Fibroblast of lung (primary cell): ENCODE measurements at regions not wholly inside any gene's neighbourhood (a gene's known extent, or its start where the extent isn't known, plus 50 kb on each side); places are given as distances from the start of the nearest gene placed in this dataset.

Experiments used
- DNase-seq, 2 donors: peaks; one replicate each; pipeline versions ENCODE4 v3.0.0 to v3.0.0-alpha.2; 2010; ENCODE audit warnings: low read depth in 2 of 2
- H2AFZ ChIP-seq: 2 replicates; pipeline ENCODE4 v1.5.1; 2012; ENCODE audit warnings: low read length, control low read depth, inconsistent platforms
- H3K27ac ChIP-seq: 2 replicates; pipeline ENCODE4 v1.5.1; 2011; ENCODE audit warnings: low read length, control low read depth; ENCODE audit not compliant: insufficient read depth
- H3K27me3 ChIP-seq: 2 replicates; pipeline ENCODE4 v1.5.1; 2011; ENCODE audit warnings: mild to moderate bottlenecking, low read length; ENCODE audit not compliant: control insufficient read depth, insufficient read depth
- H3K36me3 ChIP-seq: 2 replicates; pipeline ENCODE4 v1.5.1; 2011; ENCODE audit warnings: low read length; ENCODE audit not compliant: control insufficient read depth, insufficient read depth
- H3K4me1 ChIP-seq: 2 replicates; pipeline ENCODE4 v1.5.1; 2011; ENCODE audit warnings: low read length; ENCODE audit not compliant: control insufficient read depth, insufficient read depth; ENCODE audit errors: extremely low read depth
- H3K4me2 ChIP-seq: 2 replicates; pipeline ENCODE4 v1.5.1; 2011; ENCODE audit warnings: low read length, control low read depth; ENCODE audit not compliant: insufficient read depth; ENCODE audit errors: extremely low read depth
- H3K4me3 ChIP-seq, 4 experiments: fragments of 200-600 bp in 1 of 4; sonication (generic) in 1 of 4; replicated peaks in 1 of 4; 2 replicates each; pipeline ENCODE4 v1.5.1; 2011 to 2016; ENCODE audit warnings: low read length in 4 of 4, low read depth in 3 of 4, mild to moderate bottlenecking in 3 of 4, control low read depth in 2 of 4, inconsistent platforms in 1 of 4, mixed read lengths in 1 of 4; ENCODE audit not compliant: insufficient read depth in 1 of 4; ENCODE audit errors: control extremely low read depth in 1 of 4
- H3K79me2 ChIP-seq: 2 replicates; pipeline ENCODE4 v1.5.1; 2012; ENCODE audit warnings: mild to moderate bottlenecking, low read length, inconsistent platforms; ENCODE audit not compliant: control insufficient read depth, insufficient read depth
- H3K9ac ChIP-seq: 2 replicates; pipeline ENCODE4 v1.5.1; 2011; ENCODE audit warnings: mild to moderate bottlenecking, low read length, control low read depth; ENCODE audit not compliant: insufficient read depth
- H3K9me3 ChIP-seq: 2 replicates; pipeline ENCODE4 v1.5.1; 2012; ENCODE audit warnings: low read depth, low read length; ENCODE audit not compliant: control insufficient read depth, insufficient read depth
- H4K20me1 ChIP-seq: 2 replicates; pipeline ENCODE4 v1.5.1; 2011; ENCODE audit warnings: low read length; ENCODE audit not compliant: control insufficient read depth, insufficient read depth; ENCODE audit errors: extremely low read depth
- CTCF ChIP-seq, 2 donors: IDR thresholded peaks in 1 of 2; conservative IDR thresholded peaks in 1 of 2; 1 replicate in 1 of 2; 2 replicates in 1 of 2; pipeline ENCODE4 v1.5.1; 2011 to 2012; ENCODE audit warnings: low read length in 2 of 2, control low read depth in 1 of 2, inconsistent platforms in 1 of 2, low read depth in 1 of 2, mild to moderate bottlenecking in 1 of 2
- EZH2 ChIP-seq: IDR thresholded peaks from 2 replicates; pipeline ENCODE4 v1.5.1; 2012; ENCODE audit warnings: low read length, control low read depth, mild to moderate bottlenecking; ENCODE audit errors: missing control alignments

- no peaks in the 10 kb centered on the region for H3K4me1 ChIP-seq
- TF ChIP-seq EZH2 (no peak), CTCF (conservative IDR thresholded peaks at IDR 0.05 in 1 of 2, IDR thresholded peaks at IDR 0.05 in 1 of 2; ENCODE audit: low read depth in 1 of 2, low read length in 2 of 2) (no peak)
- H3K27me3 ChIP-seq = no peaks in the 10 kb centered on the region
- H3K79me2 ChIP-seq = no peaks in the 10 kb centered on the region
- H3K27ac ChIP-seq = no peak overlapping the region
- no peaks in the 10 kb centered on the region for H3K36me3 ChIP-seq
- no peak overlapping the region for H3K4me3 ChIP-seq
- no peaks in the 10 kb centered on the region for H3K9me3 ChIP-seq
- H3K9ac ChIP-seq = no peak overlapping the region
- no peak overlapping the region for H3K4me2 ChIP-seq
- no peak for DNase-seq
- no peak overlapping the region for H2AFZ ChIP-seq
- H4K20me1 ChIP-seq = no peaks in the 10 kb centered on the region
Observed at GRCh38 chr2:5609201-5609600, 83.0 kb upstream of the SOX11 start.

GRCh38 chr2:5612666-5613065, 79.5 kb upstream of the SOX11 start:
- DNase-seq = no peak
- Histone ChIP-seq H3K79me2 (no peaks in the 10 kb centered on the region), H2AFZ (no peak overlapping the region), H3K36me3 (no peaks in the 10 kb centered on the region), H3K4me2 (no peak overlapping the region), H3K4me3 (no peak overlapping the region), H3K27me3 (no peaks in the 10 kb centered on the region), H3K27ac (no peak overlapping the region), H3K9me3 (no peaks in the 10 kb centered on the region), H3K9ac (no peak overlapping the region), H4K20me1 (no peaks in the 10 kb centered on the region), H3K4me1 (no peaks in the 10 kb centered on the region)
- TF ChIP-seq EZH2 = no peak
- TF ChIP-seq CTCF (conservative IDR thresholded peaks at IDR 0.05 in 1 of 2, IDR thresholded peaks at IDR 0.05 in 1 of 2; ENCODE audit: low read depth in 1 of 2, low read length in 2 of 2) = no peak

GRCh38 chr2:5616019-5616418, 76.2 kb upstream of the SOX11 start:
- TF ChIP-seq EZH2 (no peak), CTCF (conservative IDR thresholded peaks at IDR 0.05 in 1 of 2, IDR thresholded peaks at IDR 0.05 in 1 of 2; ENCODE audit: low read depth in 1 of 2, low read length in 2 of 2) (no peak)
- no peak overlapping the region for H3K27ac ChIP-seq
- H3K9ac ChIP-seq = no peak overlapping the region
- no peaks in the 10 kb centered on the region for H3K27me3 ChIP-seq
- no peak overlapping the region for H3K4me2 ChIP-seq
- H3K79me2 ChIP-seq = no peaks in the 10 kb centered on the region
- no peak overlapping the region for H3K4me3 ChIP-seq
- no peak for DNase-seq
- no peaks in the 10 kb centered on the region for H3K36me3 ChIP-seq
- no peaks in the 10 kb centered on the region for H4K20me1 ChIP-seq
- no peaks in the 10 kb centered on the region for H3K9me3 ChIP-seq
- H3K4me1 ChIP-seq = no peaks in the 10 kb centered on the region
- H2AFZ ChIP-seq = no peak overlapping the region
